NCI-H510A treated with DMSO at 0.1 percent for 48 hours (cell line): ENCODE measurements at regions not wholly inside any gene's neighbourhood (a gene's known extent, or its start where the extent isn't known, plus 50 kb on each side); places are given as distances from the start of the nearest gene placed in this dataset.
"Not testable (repeated sequence)": the region's sequence is repeated elsewhere in the genome, so short reads cannot be mapped to it uniquely, and the experiment has no call there.

Experiments used
- DNase-seq: peaks from one replicate; lab custom pipeline; 2025; lab: John Stamatoyannopoulos, UW

- DNase-seq, result no peak
Measured at GRCh38 chr11:23764286-23764685, 732.6 kb upstream of the LUZP2 start.

- DNase-seq, result no peak
Measured at GRCh38 chr11:23765682-23766252, 731.1 kb upstream of the LUZP2 start.

- no peak for DNase-seq
Measured at GRCh38 chr11:23767576-23767975, 729.3 kb upstream of the LUZP2 start.

GRCh38 chr11:23769214-23769613 lies 727.6 kb upstream of the LUZP2 start:
- DNase-seq, result no peak

- DNase-seq, result no peak
Measured at GRCh38 chr11:23772081-23772480, 724.8 kb upstream of the LUZP2 start.

- no peak for DNase-seq
Measured at GRCh38 chr11:23778971-23779370, 717.9 kb upstream of the LUZP2 start.

- no peak for DNase-seq
Measured at GRCh38 chr11:23780231-23780630, 716.6 kb upstream of the LUZP2 start.

- no peak for DNase-seq
Measured at GRCh38 chr11:23781803-23782560, 714.9 kb upstream of the LUZP2 start.

GRCh38 chr11:23786974-23787373 lies 709.9 kb upstream of the LUZP2 start:
- DNase-seq, result not testable (repeated sequence)

- no peak for DNase-seq
Measured at GRCh38 chr11:23789200-23789853, 707.5 kb upstream of the LUZP2 start.

- no peak for DNase-seq
Measured at GRCh38 chr11:23789938-23790371, 706.9 kb upstream of the LUZP2 start.

GRCh38 chr11:23797624-23798419 lies 699.0 kb upstream of the LUZP2 start:
- DNase-seq, result no peak

- not testable (repeated sequence) for DNase-seq
Measured at GRCh38 chr11:23834306-23834705, 662.5 kb upstream of the LUZP2 start.

- DNase-seq, result no peak
Measured at GRCh38 chr11:23836981-23837380, 659.9 kb upstream of the LUZP2 start.

GRCh38 chr11:23840872-23841271 lies 656.0 kb upstream of the LUZP2 start:
- no peak for DNase-seq

- no peak for DNase-seq
Measured at GRCh38 chr11:23846902-23847422, 649.9 kb upstream of the LUZP2 start.

GRCh38 chr11:23851216-23851615 lies 645.6 kb upstream of the LUZP2 start:
- no peak for DNase-seq

GRCh38 chr11:23856654-23857053 lies 640.2 kb upstream of the LUZP2 start:
- DNase-seq, result no peak

- DNase-seq, result no peak
Measured at GRCh38 chr11:23859087-23859486, 637.8 kb upstream of the LUZP2 start.

GRCh38 chr11:23861615-23862014 lies 635.2 kb upstream of the LUZP2 start:
- no peak for DNase-seq

- DNase-seq, result peak; percentile 3
Measured at GRCh38 chr11:23865341-23865975, 631.4 kb upstream of the LUZP2 start.

- DNase-seq, result no peak
Measured at GRCh38 chr11:23866641-23867040, 630.2 kb upstream of the LUZP2 start.
